Esophagus muscularis mucosa (tissue), 4 donors: ENCODE measurements at regions not wholly inside any gene's neighbourhood (a gene's known extent, or its start where the extent isn't known, plus 50 kb on each side); places are given as distances from the start of the nearest gene placed in this dataset.

Experiments used
- DNase-seq: peaks from one replicate; pipeline ENCODE4 v3.0.0-alpha.2; 2017; ENCODE audit errors: extremely low spot score
- H3K27ac ChIP-seq, 4 donors: fragments of 200-600 bp; sonication (generic); replicated peaks in 1 of 4; 1 replicate in 3 of 4; 2 replicates in 1 of 4; pipeline ENCODE4 v1.5.1; 2016 to 2019; ENCODE audit warnings: mild to moderate bottlenecking in 1 of 4
- H3K27me3 ChIP-seq, 4 donors: fragments of 200-600 bp; sonication (generic); one replicate each; pipeline versions ENCODE4 v1.5.1 to v1.6.0; 2016 to 2019
- H3K36me3 ChIP-seq, 4 donors: fragments of 200-600 bp; sonication (generic); one replicate each; pipeline ENCODE4 v1.5.1; 2016 to 2019
- H3K4me1 ChIP-seq, 4 donors: fragments of 200-600 bp; sonication (generic); one replicate each; pipeline ENCODE4 v1.5.1; 2016 to 2019
- H3K4me3 ChIP-seq, 4 donors: fragments of 200-600 bp; sonication (generic); 1 replicate in 2 of 4; 2 replicates in 2 of 4; pipeline ENCODE4 v1.5.1; 2016 to 2019; ENCODE audit warnings: mild to moderate bottlenecking in 4 of 4, moderate library complexity in 1 of 4
- H3K9me3 ChIP-seq, 4 donors: fragments of 200-600 bp; sonication (generic); 1 replicate in 3 of 4; 2 replicates in 1 of 4; pipeline ENCODE4 v1.5.1; 2016 to 2019
- EP300 ChIP-seq: sonication (generic); formaldehyde crosslinking; IDR thresholded peaks from one replicate; pipeline ENCODE4 v1.6.1; 2017; ENCODE audit warnings: antibody characterized with exemption
- POLR2A ChIP-seq: fragments of 450-650 bp; IDR thresholded peaks from one replicate; pipeline ENCODE4 v1.6.1; 2017; ENCODE audit warnings: antibody characterized with exemption, moderate library complexity, mild to moderate bottlenecking, low read depth
- POLR2AphosphoS5 ChIP-seq, 2 donors: sonication (generic); formaldehyde crosslinking; IDR thresholded peaks; one replicate each; pipeline ENCODE4 v1.6.1; 2017; ENCODE audit warnings: antibody characterized with exemption in 2 of 2
- WGBS: methylation state at CpG from one replicate; pipeline ENCODE4 v1.1.5; 2018; 5-methylcytosine and 5-hydroxymethylcytosine counted together
- intact Hi-C: fragments of 100-400 bp; cut with DNase I; formaldehyde crosslinking; loops from one replicate; pipeline ENCODE4 v1.15.1; 2023
- TF ChIP-seq, protein P1 (sequence below), 3 experiments: fragments of 200-600 bp in 2 of 3; fragments of 450-650 bp in 1 of 3; sonication (generic) in 2 of 3; IDR thresholded peaks; one replicate each; pipeline ENCODE4 v1.5.1; 2017 to 2019; ENCODE audit warnings: antibody characterized with exemption in 3 of 3, mild to moderate bottlenecking in 2 of 3, moderate library complexity in 1 of 3

DNA sequence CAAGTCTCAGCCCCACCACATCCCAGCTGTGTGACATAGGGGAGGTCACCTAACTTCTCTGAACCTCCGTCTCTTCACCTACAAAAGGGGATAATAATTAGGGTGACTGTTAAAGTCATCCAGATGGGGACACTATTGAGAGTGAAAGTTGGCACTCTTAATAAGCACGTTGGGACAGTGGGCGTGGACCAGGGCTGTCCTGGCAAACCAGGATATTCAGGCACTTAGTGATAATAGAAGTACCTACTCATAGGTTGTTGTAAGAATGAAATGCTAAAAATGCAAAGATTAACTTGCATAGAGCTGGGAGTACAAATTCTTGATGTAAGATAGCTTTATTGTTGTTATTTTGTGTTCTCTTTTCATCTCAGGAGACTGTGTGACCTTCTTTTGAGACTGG lies 177.9 kb downstream of the MELK start:
- H3K36me3 ChIP-seq, result no peaks in the 10 kb centered on the region
- WGBS, result 70% methylated on average over 3 of the region's 3 CpGs
- no peak for DNase-seq
- H3K9me3 ChIP-seq, result no peaks in the 10 kb centered on the region
- no peak overlapping the region for H3K27ac ChIP-seq
- H3K4me1 ChIP-seq, result no peaks in the 10 kb centered on the region
- TF ChIP-seq POLR2A (no peak), EP300 (no peak), POLR2AphosphoS5 (IDR thresholded peaks at IDR 0.05) (no peak)
- TF ChIP-seq, protein P1, sequence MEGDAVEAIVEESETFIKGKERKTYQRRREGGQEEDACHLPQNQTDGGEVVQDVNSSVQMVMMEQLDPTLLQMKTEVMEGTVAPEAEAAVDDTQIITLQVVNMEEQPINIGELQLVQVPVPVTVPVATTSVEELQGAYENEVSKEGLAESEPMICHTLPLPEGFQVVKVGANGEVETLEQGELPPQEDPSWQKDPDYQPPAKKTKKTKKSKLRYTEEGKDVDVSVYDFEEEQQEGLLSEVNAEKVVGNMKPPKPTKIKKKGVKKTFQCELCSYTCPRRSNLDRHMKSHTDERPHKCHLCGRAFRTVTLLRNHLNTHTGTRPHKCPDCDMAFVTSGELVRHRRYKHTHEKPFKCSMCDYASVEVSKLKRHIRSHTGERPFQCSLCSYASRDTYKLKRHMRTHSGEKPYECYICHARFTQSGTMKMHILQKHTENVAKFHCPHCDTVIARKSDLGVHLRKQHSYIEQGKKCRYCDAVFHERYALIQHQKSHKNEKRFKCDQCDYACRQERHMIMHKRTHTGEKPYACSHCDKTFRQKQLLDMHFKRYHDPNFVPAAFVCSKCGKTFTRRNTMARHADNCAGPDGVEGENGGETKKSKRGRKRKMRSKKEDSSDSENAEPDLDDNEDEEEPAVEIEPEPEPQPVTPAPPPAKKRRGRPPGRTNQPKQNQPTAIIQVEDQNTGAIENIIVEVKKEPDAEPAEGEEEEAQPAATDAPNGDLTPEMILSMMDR (IDR thresholded peaks at IDR 0.05), result no peak
- intact Hi-C loops, result no loop called here
- H3K4me3 ChIP-seq, result no peak overlapping the region
- H3K27me3 ChIP-seq, result peaks cover 0 to 73% (median 4%) of the 10 kb centered on the region in 4 donors

- Histone ChIP-seq H3K4me1 (no peaks in the 10 kb centered on the region), H3K9me3 (no peaks in the 10 kb centered on the region), H3K27me3 (peaks cover 0 to 64% (median 0%) of the 10 kb centered on the region in 4 donors), H3K36me3 (no peaks in the 10 kb centered on the region), H3K27ac (no peak overlapping the region), H3K4me3 (no peak overlapping the region)
- DNase-seq, result no peak
- TF ChIP-seq EP300 (no peak), POLR2A (no peak), POLR2AphosphoS5 (IDR thresholded peaks at IDR 0.05) (no peak)
- TF ChIP-seq, protein P1 (IDR thresholded peaks at IDR 0.05), result no peak
- WGBS, result 68% methylated on average over 2 of the region's 2 CpGs
- intact Hi-C loops, result no loop called here
These were observed 182.3 kb downstream of the MELK start for GRCh38 chr9:36755019-36755418.

GRCh38 chr9:36759141-36759540 lies 186.4 kb downstream of the MELK start:
- Histone ChIP-seq H3K36me3 (no peaks in the 10 kb centered on the region), H3K4me1 (no peaks in the 10 kb centered on the region), H3K27ac (no peak overlapping the region), H3K4me3 (no peak overlapping the region), H3K9me3 (no peaks in the 10 kb centered on the region), H3K27me3 (peaks cover 0 to 86% (median 2%) of the 10 kb centered on the region in 4 donors)
- no peak for DNase-seq
- intact Hi-C loops, result no loop called here
- TF ChIP-seq EP300 (no peak), POLR2AphosphoS5 (IDR thresholded peaks at IDR 0.05) (no peak), POLR2A (no peak)
- TF ChIP-seq, protein P1 (IDR thresholded peaks at IDR 0.05), result no peak
- 59% methylated on average over 4 of the region's 4 CpGs for WGBS

DNA sequence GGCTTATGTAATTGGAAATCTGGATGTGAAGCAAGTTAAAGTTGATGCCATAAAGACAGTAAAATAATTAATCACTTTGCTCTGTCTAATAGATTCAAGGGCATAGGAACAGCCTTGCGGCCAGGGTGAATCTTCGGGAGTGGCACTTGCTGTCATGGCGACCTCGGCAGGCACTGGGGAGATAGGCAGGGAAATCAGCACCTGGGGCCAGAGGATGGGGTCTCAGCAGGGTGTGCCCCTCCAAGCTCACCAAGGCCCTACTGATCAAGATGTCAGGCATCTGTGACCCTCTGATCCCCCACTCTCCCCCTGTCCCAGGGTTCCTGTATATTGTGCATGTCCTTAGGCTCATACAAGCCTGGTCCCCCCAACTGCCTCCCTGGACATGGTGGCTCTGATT lies 187.3 kb downstream of the MELK start:
- H3K4me1 ChIP-seq, result peaks cover 0 to 2% (median 0%) of the 10 kb centered on the region in 4 donors
- no peak overlapping the region for H3K27ac ChIP-seq
- H3K36me3 ChIP-seq, result no peaks in the 10 kb centered on the region
- intact Hi-C loops, result no loop called here
- WGBS, result 78% methylated on average over 4 of the region's 4 CpGs
- H3K9me3 ChIP-seq, result no peaks in the 10 kb centered on the region
- H3K4me3 ChIP-seq, result no peak overlapping the region
- peaks cover 0 to 86% (median 2%) of the 10 kb centered on the region in 4 donors for H3K27me3 ChIP-seq
- no peak for DNase-seq
- TF ChIP-seq POLR2AphosphoS5 (IDR thresholded peaks at IDR 0.05) (no peak), EP300 (no peak)
- TF ChIP-seq, protein P1 (IDR thresholded peaks at IDR 0.05), result no peak
